ENCODE measurements at regions not wholly inside any gene's neighbourhood (a gene's known extent, or its start where the extent isn't known, plus 50 kb on each side); places are given as distances from the start of the nearest gene placed in this dataset.

- Histone ChIP-seq H3K18ac (ENCODE audit: extremely low read depth, low read length) (no peak overlapping the region), H4K5ac (ENCODE audit: insufficient read length, low read depth, low read length) (no peak overlapping the region), H3K14ac (ENCODE audit: insufficient read length) (no peak overlapping the region), H3K23ac (ENCODE audit: insufficient read length) (no peak overlapping the region), H3K4me1 (replicated peaks in 1 of 4; ENCODE audit: control insufficient read depth in 3 of 4, insufficient read depth in 4 of 4, low read length in 3 of 4) (no peaks in the 10 kb centered on the region), H3K9ac (replicated peaks in 1 of 4; ENCODE audit: extremely low read depth in 1 of 4, low read depth in 3 of 4, low read length in 3 of 4) (no peak overlapping the region), H3K27me3 (replicated peaks in 1 of 4; ENCODE audit: control insufficient read depth in 3 of 4, extremely low read depth in 1 of 4, insufficient read depth in 3 of 4, low read length in 3 of 4) (no peaks in the 10 kb centered on the region), H3K4ac (replicated peaks; ENCODE audit: insufficient read length, low read depth, low read length) (no peak overlapping the region), H3K9me3 (ENCODE audit: insufficient read depth in 2 of 2, low read depth in 1 of 2, low read length in 1 of 2) (peaks cover 6 to 10% of the 10 kb centered on the region in 2 experiments; a peak in 1 of 4 replicates), H3K4me2 (ENCODE audit: insufficient read depth in 1 of 2, low read depth in 2 of 2, low read length in 2 of 2) (no peak overlapping the region), H3K4me3 (ENCODE audit: extremely low read depth in 1 of 4, insufficient read depth in 2 of 4, low read depth in 3 of 4, low read length in 4 of 4) (no peak overlapping the region), H2BK120ac (replicated peaks; ENCODE audit: low read depth, low read length) (no peak overlapping the region), H4K20me1 (replicated peaks in 1 of 2; ENCODE audit: control insufficient read depth in 1 of 2, insufficient read depth in 2 of 2, low read length in 2 of 2) (no peaks in the 10 kb centered on the region), H3K79me2 (ENCODE audit: control insufficient read depth in 1 of 2, insufficient read depth in 2 of 2, low read length in 2 of 2) (no peaks in the 10 kb centered on the region), H2AK5ac (ENCODE audit: low read depth, low read length) (no peak overlapping the region), H3K23me2 (ENCODE audit: low read depth, low read length) (no peaks in the 10 kb centered on the region), H4K8ac (ENCODE audit: extremely low read depth, insufficient read depth, low read length) (no peak overlapping the region), H2BK5ac (ENCODE audit: low read depth, low read length) (no peak overlapping the region), H3K56ac (replicated peaks; ENCODE audit: insufficient read length, low read depth, low read length) (no peak overlapping the region), H4K91ac (replicated peaks; ENCODE audit: insufficient read length, low read length) (no peak overlapping the region), H2BK15ac (ENCODE audit: low read length) (no peak overlapping the region), H2BK12ac (ENCODE audit: low read depth, low read length) (no peak overlapping the region), H3K36me3 (ENCODE audit: control insufficient read depth in 2 of 4, insufficient read depth in 4 of 4, low read length in 3 of 4) (no peaks in the 10 kb centered on the region), H2AFZ (ENCODE audit: low read length) (no peak overlapping the region), H3K27ac (ENCODE audit: low read depth, low read length) (no peak overlapping the region), H2BK20ac (ENCODE audit: low read length) (no peak overlapping the region), H3K79me1 (ENCODE audit: low read depth, low read length) (no peaks in the 10 kb centered on the region)
- POLR2A ChIA-PET (ENCODE audit: partially characterized antibody), result no interaction called here
- no peak for DNase-seq (ENCODE audit: low read depth in 1 of 2, low spot score in 2 of 2)
- TF ChIP-seq CTCF (IDR thresholded peaks at IDR 0.05; ENCODE audit: control extremely low read depth in 1 of 3, insufficient read depth in 1 of 3, low read depth in 1 of 3, low read length in 3 of 3) (no peak), KDM4A (IDR thresholded peaks at IDR 0.05; ENCODE audit: low read depth, low read length, severe bottlenecking) (no peak), EZH2 (IDR thresholded peaks at IDR 0.05; ENCODE audit: low read depth, low read length, severe bottlenecking) (no peak), TEAD4 (IDR thresholded peaks at IDR 0.05; ENCODE audit: low read depth, low read length) (no peak), FOSL1 (IDR thresholded peaks at IDR 0.05; ENCODE audit: insufficient read depth, low read depth, low read length) (no peak), TAF7 (optimal IDR thresholded peaks at IDR 0.05; ENCODE audit: borderline replicate concordance, low read depth, low read length) (no peak), CEBPB (IDR thresholded peaks at IDR 0.05; ENCODE audit: low read depth, low read length) (no peak), JUN (IDR thresholded peaks at IDR 0.05; ENCODE audit: low read depth, low read length) (no peak), ASH2L (IDR thresholded peaks at IDR 0.05; ENCODE audit: low read length) (no peak), POU5F1 (IDR thresholded peaks at IDR 0.05; ENCODE audit: low read depth, low read length) (no peak), TCF12 (IDR thresholded peaks at IDR 0.05; ENCODE audit: low read depth, low read length) (no peak), RFX5 (IDR thresholded peaks at IDR 0.05; ENCODE audit: borderline replicate concordance, low read depth, low read length) (no peak), SP2 (IDR thresholded peaks at IDR 0.05; ENCODE audit: low read length) (no peak)
- FAIRE-seq, result no peak
- CTCF ChIA-PET (ENCODE audit: partially characterized antibody), result interaction anchor here (0.7 to 1.3 kb wide), 2 partner anchors 80 to 555 kb away, joined by 3 to 4 read pairs; no protein-coding TSS in a partner anchor
Measured at GRCh38 chr14:54094765-54095164, 138.1 kb upstream of the BMP4 start.
